ENCODE measurements at regions not wholly inside any gene's neighbourhood (a gene's known extent, or its start where the extent isn't known, plus 50 kb on each side); places are given as distances from the start of the nearest gene placed in this dataset.
"Not testable (repeated sequence)": the region's sequence is repeated elsewhere in the genome, so short reads cannot be mapped to it uniquely, and the experiment has no call there.

DNA sequence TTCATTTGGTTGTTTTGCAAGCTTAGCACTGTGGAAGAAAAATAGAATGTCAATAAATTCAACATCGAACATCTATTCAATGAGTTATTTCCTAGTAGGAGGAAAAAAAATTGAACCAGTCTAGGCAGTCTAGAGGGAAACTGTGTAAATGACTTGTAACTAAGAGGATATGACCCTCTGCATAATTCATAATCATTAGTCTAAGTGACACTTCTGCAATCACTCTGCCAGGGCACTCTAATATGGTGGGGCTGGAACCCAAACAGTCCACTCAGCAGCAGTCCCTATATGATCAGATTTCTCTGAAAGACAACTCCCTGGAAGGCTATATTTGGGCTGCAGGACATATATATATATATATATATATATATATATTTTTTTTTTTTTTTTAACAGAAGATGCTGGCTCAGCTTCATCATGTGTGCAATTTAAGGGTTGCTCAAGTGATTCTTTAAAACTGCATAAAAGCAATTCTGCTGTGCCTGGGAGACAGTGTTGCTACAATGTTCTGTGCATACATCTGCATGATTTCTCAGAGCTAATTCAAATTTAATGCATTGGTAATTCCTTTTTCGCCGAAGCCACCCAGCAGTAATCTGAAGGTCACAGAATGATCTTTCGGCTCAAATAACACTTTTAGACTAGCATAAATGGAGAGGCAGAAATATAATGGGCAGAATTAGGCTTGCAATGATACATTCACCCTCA lies 482.1 kb upstream of the ZNF608 start:
- H3K4me1 Mint-ChIP-seq (ENCODE audit: low read depth) = no peaks in the 10 kb centered on the region
- peaks cover 2 to 10% of the 10 kb centered on the region in 2 donors for H3K9me3 Mint-ChIP-seq
- ATAC-seq (replicated peaks in 1 of 2) (no peak), DNase-seq (no peak)
- no peaks in the 10 kb centered on the region for H3K36me3 Mint-ChIP-seq (ENCODE audit: insufficient read depth in 2 of 2)
- H3K27me3 Mint-ChIP-seq (ENCODE audit: low read depth) = no peaks in the 10 kb centered on the region
- H3K27ac Mint-ChIP-seq = no peak overlapping the region
- no peak overlapping the region for H3K4me3 Mint-ChIP-seq

- no peaks in the 10 kb centered on the region for H3K36me3 Mint-ChIP-seq (ENCODE audit: insufficient read depth in 2 of 2)
- DNase-seq (no peak), ATAC-seq (replicated peaks in 1 of 2) (no peak)
- H3K4me1 Mint-ChIP-seq (ENCODE audit: low read depth) = no peaks in the 10 kb centered on the region
- no peak overlapping the region for H3K4me3 Mint-ChIP-seq
- H3K27me3 Mint-ChIP-seq (ENCODE audit: low read depth) = no peaks in the 10 kb centered on the region
- H3K9me3 Mint-ChIP-seq = peaks cover 2 to 10% of the 10 kb centered on the region in 2 donors
- H3K27ac Mint-ChIP-seq = no peak overlapping the region
These were observed 483.1 kb upstream of the ZNF608 start for GRCh38 chr5:125229556-125229955.

DNA sequence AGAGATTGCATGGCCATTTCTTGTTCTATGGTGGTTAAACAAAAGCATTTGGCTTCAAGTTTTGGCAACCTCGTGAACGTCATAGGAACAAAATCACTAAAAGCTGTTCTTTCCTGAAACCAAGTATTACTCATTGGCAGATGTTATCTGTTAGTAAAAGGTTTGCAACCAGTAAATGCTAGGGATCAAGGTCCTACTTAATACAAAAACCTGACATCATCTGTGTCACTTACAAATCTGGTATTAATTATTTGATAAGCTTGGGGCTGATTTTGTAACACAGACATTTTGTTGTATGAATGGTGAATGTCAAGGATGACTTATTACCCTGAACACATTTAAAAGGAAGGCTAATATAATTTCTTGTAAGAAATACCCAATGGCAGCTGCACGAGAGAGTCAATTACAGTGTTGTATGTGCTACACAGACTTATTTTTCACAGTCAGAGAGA lies 486.4 kb upstream of the ZNF608 start:
- Mint-ChIP-seq H3K4me1 (ENCODE audit: low read depth) (no peaks in the 10 kb centered on the region), H3K36me3 (ENCODE audit: insufficient read depth in 2 of 2) (peaks cover 0 to 2% of the 10 kb centered on the region in 2 donors), H3K27me3 (ENCODE audit: low read depth) (no peaks in the 10 kb centered on the region), H3K4me3 (no peak overlapping the region), H3K9me3 (peaks cover 2 to 7% of the 10 kb centered on the region in 2 donors), H3K27ac (no peak overlapping the region)
- no peak for DNase-seq
- no peak for ATAC-seq (replicated peaks in 1 of 2)

DNA sequence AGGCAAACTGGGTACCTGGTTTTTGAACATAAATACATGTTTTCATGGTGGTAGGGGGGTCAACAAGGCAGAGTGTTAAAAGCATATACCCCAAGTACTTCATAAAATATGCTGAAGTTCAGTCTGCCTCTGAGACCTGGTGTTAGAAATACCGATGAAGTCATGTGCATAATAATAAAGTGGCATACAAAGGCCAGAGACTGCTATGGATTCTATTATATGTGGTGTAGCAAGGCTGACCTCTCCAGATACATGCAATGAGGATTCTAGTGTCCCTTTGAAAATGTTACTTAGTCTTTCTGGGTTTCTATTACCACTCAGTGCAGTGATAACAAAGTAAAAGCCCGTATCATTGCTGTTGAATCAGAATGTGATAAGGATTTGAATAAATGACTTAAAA lies 487.5 kb upstream of the ZNF608 start:
- Mint-ChIP-seq H3K4me1 (ENCODE audit: low read depth) (no peaks in the 10 kb centered on the region), H3K27me3 (ENCODE audit: low read depth) (no peaks in the 10 kb centered on the region), H3K9me3 (peaks cover 0 to 7% of the 10 kb centered on the region in 2 donors), H3K27ac (no peak overlapping the region), H3K36me3 (ENCODE audit: insufficient read depth in 2 of 2) (peaks cover 0 to 2% of the 10 kb centered on the region in 2 donors), H3K4me3 (no peak overlapping the region)
- DNase-seq (no peak), ATAC-seq (replicated peaks in 1 of 2) (no peak)

DNA sequence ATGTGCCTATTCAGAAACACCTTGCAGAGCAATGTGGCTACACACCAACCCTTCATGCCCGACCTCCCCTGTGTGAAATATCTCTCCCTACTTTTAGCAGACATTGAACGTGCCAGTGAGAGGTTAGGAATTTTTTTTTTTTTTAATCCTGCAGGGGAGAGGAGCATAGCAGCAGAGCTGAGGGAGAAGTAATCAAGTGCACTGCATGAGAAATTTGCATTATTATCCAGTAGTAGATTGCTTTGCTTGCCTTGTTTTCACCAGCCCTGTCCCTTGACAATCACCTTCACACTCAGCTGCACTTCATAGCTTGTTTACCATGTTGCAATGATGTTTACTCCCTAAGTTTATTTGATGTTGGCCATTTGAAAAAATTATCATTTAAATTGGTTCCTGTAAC lies 489.6 kb upstream of the ZNF608 start:
- ATAC-seq (replicated peaks in 1 of 2) (no peak), DNase-seq (no peak)
- peaks cover 0 to 2% of the 10 kb centered on the region in 2 donors for H3K36me3 Mint-ChIP-seq (ENCODE audit: insufficient read depth in 2 of 2)
- no peak overlapping the region for H3K27ac Mint-ChIP-seq
- H3K4me3 Mint-ChIP-seq = no peak overlapping the region
- H3K4me1 Mint-ChIP-seq (ENCODE audit: low read depth) = no peaks in the 10 kb centered on the region
- no peaks in the 10 kb centered on the region for H3K27me3 Mint-ChIP-seq (ENCODE audit: low read depth)
- peaks cover 0 to 3% of the 10 kb centered on the region in 2 donors for H3K9me3 Mint-ChIP-seq

GRCh38 chr5:125236981-125237380 lies 490.5 kb upstream of the ZNF608 start:
- peaks cover 0 to 2% of the 10 kb centered on the region in 2 donors for H3K36me3 Mint-ChIP-seq (ENCODE audit: insufficient read depth in 2 of 2)
- peaks cover 0 to 1% of the 10 kb centered on the region in 2 donors for H3K9me3 Mint-ChIP-seq
- ATAC-seq (replicated peaks in 1 of 2) (no peak), DNase-seq (no peak)
- H3K27me3 Mint-ChIP-seq (ENCODE audit: low read depth) = no peaks in the 10 kb centered on the region
- H3K4me1 Mint-ChIP-seq (ENCODE audit: low read depth) = no peaks in the 10 kb centered on the region
- no peak overlapping the region for H3K27ac Mint-ChIP-seq
- no peak overlapping the region for H3K4me3 Mint-ChIP-seq

- Mint-ChIP-seq H3K4me3 (no peak overlapping the region), H3K9me3 (peaks cover 11 to 17% of the 10 kb centered on the region in 2 donors), H3K36me3 (ENCODE audit: insufficient read depth in 2 of 2) (no peaks in the 10 kb centered on the region), H3K4me1 (ENCODE audit: low read depth) (no peaks in the 10 kb centered on the region), H3K27me3 (ENCODE audit: low read depth) (no peaks in the 10 kb centered on the region), H3K27ac (no peak overlapping the region)
- no peak for ATAC-seq (replicated peaks in 1 of 2)
- DNase-seq = no peak
These were observed 498.1 kb upstream of the ZNF608 start for GRCh38 chr5:125244531-125244930.

DNA sequence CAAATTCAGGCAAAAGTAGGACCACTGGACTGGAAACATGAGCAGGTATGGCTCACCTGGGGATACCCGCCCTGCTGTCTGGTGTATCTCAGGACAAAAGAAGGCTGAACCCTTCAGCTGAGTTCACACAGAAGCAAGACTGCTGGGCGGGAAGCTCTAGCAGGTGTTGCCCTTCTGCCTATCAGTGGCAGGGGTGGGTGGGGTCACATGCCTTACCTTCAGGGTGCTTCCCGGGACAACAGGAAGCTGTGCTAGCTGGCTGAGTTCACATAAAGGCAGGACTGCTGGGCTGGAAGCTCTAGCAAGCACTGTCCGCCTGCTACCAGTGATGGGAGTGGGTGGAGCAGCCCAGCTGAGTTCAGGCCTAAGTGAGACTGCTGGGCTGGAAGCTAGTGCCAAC lies 498.8 kb upstream of the ZNF608 start:
- no peak for ATAC-seq (replicated peaks in 1 of 2)
- no peak for DNase-seq
- no peaks in the 10 kb centered on the region for H3K4me1 Mint-ChIP-seq (ENCODE audit: low read depth)
- no peak overlapping the region for H3K27ac Mint-ChIP-seq
- no peaks in the 10 kb centered on the region for H3K27me3 Mint-ChIP-seq (ENCODE audit: low read depth)
- no peaks in the 10 kb centered on the region for H3K36me3 Mint-ChIP-seq (ENCODE audit: insufficient read depth in 2 of 2)
- H3K4me3 Mint-ChIP-seq = no peak overlapping the region
- H3K9me3 Mint-ChIP-seq = peaks cover 11 to 17% of the 10 kb centered on the region in 2 donors

DNA sequence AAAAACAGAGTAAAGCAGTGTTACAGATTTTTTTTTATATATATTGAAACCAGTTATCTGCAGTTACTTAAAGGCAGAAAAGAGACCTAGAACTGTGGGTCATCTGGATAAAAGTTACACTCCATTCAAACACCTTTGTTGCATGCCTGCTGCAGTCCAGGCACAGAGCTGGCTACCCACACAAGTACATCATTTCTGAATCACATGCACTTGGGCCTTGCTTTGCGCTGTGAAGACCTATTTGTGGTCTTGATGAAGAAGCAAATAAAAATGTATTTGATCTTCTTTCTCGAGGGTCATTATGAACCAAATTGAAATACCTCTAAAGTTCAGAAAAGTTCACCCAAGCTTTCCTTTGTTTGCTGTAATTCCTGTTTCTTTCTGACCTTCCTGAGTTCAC lies 503.0 kb upstream of the ZNF608 start:
- no peak for ATAC-seq (replicated peaks in 1 of 2)

GRCh38 chr5:125251703-125252102 lies 505.3 kb upstream of the ZNF608 start:
- no peak for DNase-seq
- no peak overlapping the region for H3K27ac Mint-ChIP-seq
- peaks cover 2% of the 10 kb centered on the region in 2 donors for H3K36me3 Mint-ChIP-seq (ENCODE audit: insufficient read depth in 2 of 2)
- no peak for ATAC-seq (replicated peaks in 1 of 2)
- no peaks in the 10 kb centered on the region for H3K4me1 Mint-ChIP-seq (ENCODE audit: low read depth)
- H3K9me3 Mint-ChIP-seq = peaks cover 7 to 13% of the 10 kb centered on the region in 2 donors
- no peaks in the 10 kb centered on the region for H3K27me3 Mint-ChIP-seq (ENCODE audit: low read depth)
- no peak overlapping the region for H3K4me3 Mint-ChIP-seq

More for the DNA sequence above, 503.0 kb upstream of the ZNF608 start:
- no peak for DNase-seq
- Mint-ChIP-seq H3K27me3 (ENCODE audit: low read depth) (no peaks in the 10 kb centered on the region), H3K27ac (no peak overlapping the region), H3K36me3 (ENCODE audit: insufficient read depth in 2 of 2) (peaks cover 2% of the 10 kb centered on the region in 2 donors), H3K4me3 (no peak overlapping the region), H3K4me1 (ENCODE audit: low read depth) (no peaks in the 10 kb centered on the region), H3K9me3 (peaks cover 11 to 14% of the 10 kb centered on the region in 2 donors)

DNA sequence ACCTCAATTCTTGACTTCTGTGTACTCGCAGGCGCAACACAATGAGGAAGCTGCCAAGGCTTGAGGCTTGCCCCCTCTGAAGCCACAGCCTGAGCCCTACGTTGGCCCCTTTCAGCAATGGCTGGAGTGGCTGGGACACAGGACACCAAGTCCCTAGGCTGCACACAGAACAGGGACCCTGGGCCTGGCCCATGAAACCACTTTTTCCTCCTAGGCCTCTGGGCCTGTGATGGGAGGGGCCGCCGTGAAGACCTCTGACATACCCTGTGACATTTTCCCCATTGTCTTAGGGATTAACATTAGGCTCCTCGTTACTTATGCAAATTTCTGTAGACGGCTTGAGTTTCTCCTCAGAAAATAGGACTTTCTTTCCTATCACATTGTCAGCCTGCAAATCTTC lies 507.2 kb upstream of the ZNF608 start:
- not testable (repeated sequence) for H3K27ac Mint-ChIP-seq; H3K4me3 Mint-ChIP-seq; H3K4me1 Mint-ChIP-seq (ENCODE audit: low read depth); H3K36me3 Mint-ChIP-seq (ENCODE audit: insufficient read depth in 2 of 2); DNase-seq; ATAC-seq (replicated peaks in 1 of 2); H3K27me3 Mint-ChIP-seq (ENCODE audit: low read depth)
- peaks cover 4 to 13% of the 10 kb centered on the region in 2 donors for H3K9me3 Mint-ChIP-seq

GRCh38 chr5:125254267-125254666 lies 507.8 kb upstream of the ZNF608 start:
- H3K4me1 Mint-ChIP-seq (ENCODE audit: low read depth) = no peaks in the 10 kb centered on the region
- no peaks in the 10 kb centered on the region for H3K27me3 Mint-ChIP-seq (ENCODE audit: low read depth)
- no peak for DNase-seq
- peaks cover 2% of the 10 kb centered on the region in 2 donors for H3K36me3 Mint-ChIP-seq (ENCODE audit: insufficient read depth in 2 of 2)
- peaks cover 4 to 13% of the 10 kb centered on the region in 2 donors for H3K9me3 Mint-ChIP-seq
- H3K27ac Mint-ChIP-seq = no peak overlapping the region
- H3K4me3 Mint-ChIP-seq = no peak overlapping the region
- ATAC-seq (replicated peaks in 1 of 2) = no peak

GRCh38 chr5:125256296-125256695 lies 509.9 kb upstream of the ZNF608 start:
- Mint-ChIP-seq H3K27ac (no peak overlapping the region), H3K4me1 (ENCODE audit: low read depth) (no peaks in the 10 kb centered on the region), H3K9me3 (peaks cover 5 to 13% of the 10 kb centered on the region in 2 donors), H3K27me3 (ENCODE audit: low read depth) (no peaks in the 10 kb centered on the region), H3K36me3 (ENCODE audit: insufficient read depth in 2 of 2) (peaks cover 2% of the 10 kb centered on the region in 2 donors), H3K4me3 (no peak overlapping the region)
- DNase-seq = no peak
- ATAC-seq (replicated peaks in 1 of 2) = no peak
